ENCODE measurements at regions not wholly inside any gene's neighbourhood (a gene's known extent, or its start where the extent isn't known, plus 50 kb on each side); places are given as distances from the start of the nearest gene placed in this dataset.
"Not testable (repeated sequence)": the region's sequence is repeated elsewhere in the genome, so short reads cannot be mapped to it uniquely, and the experiment has no call there.

- ChIA-PET POLR2A (no interaction called here), CTCF (ENCODE audit: low intra/inter-chr PET ratio, low total read pairs) (no interaction called here)
- Histone ChIP-seq H3K4me2 (ENCODE audit: low read depth, low read length) (no peak overlapping the region), H3K4me1 (ENCODE audit: insufficient read depth, low read length) (no peaks in the 10 kb centered on the region), H3K9ac (ENCODE audit: insufficient read depth, low read depth, low read length) (no peak overlapping the region), H3K27ac (ENCODE audit: extremely low read length, insufficient read depth, low read length) (no peak overlapping the region), H2AFZ (ENCODE audit: low read length) (no peak overlapping the region), H3K4me3 (replicated peaks in 1 of 3; ENCODE audit: insufficient read depth in 1 of 3, low read depth in 2 of 3, low read length in 3 of 3) (no peak overlapping the region), H3K36me3 (replicated peaks in 1 of 2; ENCODE audit: control insufficient read depth in 1 of 2, insufficient read depth in 2 of 2, low read length in 2 of 2) (no peaks in the 10 kb centered on the region), H3K9me3 (ENCODE audit: low read length) (no peaks in the 10 kb centered on the region), H3K27me3 (ENCODE audit: control insufficient read depth in 1 of 2, insufficient read depth in 2 of 2, low read length in 2 of 2) (no peaks in the 10 kb centered on the region), H3K79me2 (ENCODE audit: insufficient read depth, low read length) (no peaks in the 10 kb centered on the region), H4K20me1 (ENCODE audit: insufficient read depth, low read length) (no peaks in the 10 kb centered on the region)
- TF ChIP-seq ZNF276 (CRISPR knock-in tag; IDR thresholded peaks at IDR 0.05; ENCODE audit: low read depth) (no peak), CCDC6 (CRISPR knock-in tag; IDR thresholded peaks at IDR 0.05) (no peak), NPAS2 (CRISPR knock-in tag; IDR thresholded peaks at IDR 0.05; ENCODE audit: borderline replicate concordance) (no peak), ZBED4 (CRISPR knock-in tag; IDR thresholded peaks at IDR 0.05; ENCODE audit: borderline replicate concordance) (no peak), ZFP62 (CRISPR knock-in tag; IDR thresholded peaks at IDR 0.05) (no peak), HIVEP1 (CRISPR knock-in tag; IDR thresholded peaks at IDR 0.05) (no peak), TIGD3 (CRISPR knock-in tag; IDR thresholded peaks at IDR 0.05; ENCODE audit: borderline replicate concordance) (no peak), NFIC (IDR thresholded peaks at IDR 0.05; ENCODE audit: low read length) (no peak), SIX1 (CRISPR knock-in tag; IDR thresholded peaks at IDR 0.05; ENCODE audit: borderline replicate concordance) (no peak)
- intact Hi-C loops (cut with micrococcal nuclease; ENCODE audit: unreplicated experiment) (no loop called here), in situ Hi-C loops (cut with HindIII; ENCODE audit: extremely low pct_ligation_motif_present, low pct_unique_long_range_greater_than_20kb) (no loop called here)
- FAIRE-seq (no peak), DNase-seq (ENCODE audit: low spot score) (no peak), ATAC-seq (no peak)
- 4% methylated on average over 2 of the region's 2 CpGs for WGBS (ENCODE audit: low lambda C conversion rate)
- BruUV-seq (replicated peaks), result no TSS peak
Measured at GRCh38 chrX:95509474-95509873, 1175.2 kb upstream of the DIAPH2 start.

- H3K27ac ChIP-seq (ENCODE audit: extremely low read length, insufficient read depth, low read length); H3K36me3 ChIP-seq (replicated peaks in 1 of 2; ENCODE audit: control insufficient read depth in 1 of 2, insufficient read depth in 2 of 2, low read length in 2 of 2); H3K9ac ChIP-seq (ENCODE audit: insufficient read depth, low read depth, low read length); H4K20me1 ChIP-seq (ENCODE audit: insufficient read depth, low read length); H3K4me3 ChIP-seq (replicated peaks in 1 of 3; ENCODE audit: insufficient read depth in 1 of 3, low read depth in 2 of 3, low read length in 3 of 3); H3K27me3 ChIP-seq (ENCODE audit: control insufficient read depth in 1 of 2, insufficient read depth in 2 of 2, low read length in 2 of 2); H3K79me2 ChIP-seq (ENCODE audit: insufficient read depth, low read length); H2AFZ ChIP-seq (ENCODE audit: low read length); intact Hi-C loops (cut with micrococcal nuclease; ENCODE audit: unreplicated experiment); in situ Hi-C loops (cut with HindIII; ENCODE audit: extremely low pct_ligation_motif_present, low pct_unique_long_range_greater_than_20kb); BruUV-seq (replicated peaks); CTCF ChIA-PET (ENCODE audit: low intra/inter-chr PET ratio, low total read pairs); H3K9me3 ChIP-seq (ENCODE audit: low read length); FAIRE-seq; H3K4me2 ChIP-seq (ENCODE audit: low read depth, low read length); H3K4me1 ChIP-seq (ENCODE audit: insufficient read depth, low read length); POLR2A ChIA-PET; DNase-seq (ENCODE audit: low spot score); ATAC-seq: not testable (repeated sequence)
- 19% methylated on average over 5 of the region's 5 CpGs for WGBS (ENCODE audit: low lambda C conversion rate)
Measured at GRCh38 chrX:95524018-95524417, 1160.6 kb upstream of the DIAPH2 start.

Measured in HepG2 (cell line).